ENCODE measurements at regions not wholly inside any gene's neighbourhood (a gene's known extent, or its start where the extent isn't known, plus 50 kb on each side); places are given as distances from the start of the nearest gene placed in this dataset.

DNA sequence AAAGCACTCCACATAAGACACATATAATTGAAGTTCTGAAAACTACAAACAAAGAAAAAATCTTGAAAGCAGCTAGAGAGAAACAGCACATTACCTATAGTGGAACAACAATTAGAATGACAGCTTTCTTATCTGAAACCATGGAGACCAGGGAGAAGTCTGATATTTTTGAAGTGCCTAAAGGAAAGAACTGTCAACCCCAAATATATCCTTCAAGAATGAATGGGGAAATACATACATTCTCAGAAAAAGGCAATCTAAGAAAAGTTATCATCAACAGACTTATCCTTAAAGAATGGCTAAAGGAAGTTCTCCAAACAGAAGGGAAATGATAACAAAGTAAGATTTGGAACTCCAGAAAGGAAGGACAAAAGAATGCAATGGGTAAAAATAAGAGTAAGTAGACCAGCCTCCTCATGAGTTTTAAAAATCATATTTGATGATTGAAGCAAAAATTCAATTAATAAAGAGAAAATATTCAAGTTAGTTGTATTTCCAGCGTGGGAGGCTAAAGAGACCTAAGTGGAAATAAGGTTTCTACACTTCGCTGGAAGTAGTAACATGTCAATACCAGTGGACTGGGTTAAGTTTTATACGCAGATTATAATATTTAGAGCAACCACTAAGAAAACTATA, 170.8 kb upstream of the SAMSN1 start:
- DNase-seq: no peak

DNA sequence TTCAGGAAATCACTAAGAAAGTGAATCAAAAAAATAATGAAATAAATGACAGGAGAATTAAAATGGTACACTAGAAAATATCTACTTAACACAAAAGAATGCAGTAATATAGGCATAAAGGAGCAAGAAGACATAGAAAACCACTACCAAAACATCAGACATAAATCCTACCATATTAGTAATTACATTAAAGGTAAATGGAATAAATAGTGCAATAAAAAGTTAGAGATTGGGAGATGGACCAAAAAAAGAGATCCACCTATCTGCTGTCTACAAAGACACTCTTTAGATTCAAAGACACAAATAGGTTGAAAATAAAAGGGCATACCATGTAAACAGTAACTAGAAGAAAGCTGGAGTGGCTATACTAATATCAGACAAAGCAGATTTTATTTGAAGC, 167.0 kb upstream of the SAMSN1 start:
- DNase-seq: no peak

DNA sequence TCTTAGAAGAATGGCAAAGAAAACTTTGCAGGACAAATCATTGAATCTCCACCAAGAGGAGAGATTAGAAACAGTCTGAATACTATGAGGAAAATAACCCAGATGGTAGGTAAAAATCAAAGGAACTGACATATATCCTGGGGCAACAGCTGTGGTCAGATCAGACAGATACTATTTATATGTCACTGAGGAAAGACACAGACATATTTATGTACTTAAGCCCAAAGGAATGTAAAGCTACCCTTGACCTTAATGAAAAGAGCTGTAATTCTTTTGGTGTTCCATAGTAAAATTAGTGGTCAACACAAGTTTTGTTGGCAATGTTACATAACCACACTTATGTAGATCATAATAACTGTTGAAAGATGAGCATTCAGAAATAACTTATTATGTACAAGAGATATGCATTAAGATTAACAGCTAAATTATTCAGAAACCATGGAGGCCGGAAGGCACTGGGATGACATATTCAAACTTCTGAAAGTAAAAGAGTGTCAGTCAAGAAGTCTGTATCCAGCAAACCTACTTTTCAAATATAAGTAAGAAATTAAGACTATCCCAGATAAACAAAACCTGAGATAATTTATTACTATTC, 166.1 kb upstream of the SAMSN1 start:
- no peak for DNase-seq

DNA sequence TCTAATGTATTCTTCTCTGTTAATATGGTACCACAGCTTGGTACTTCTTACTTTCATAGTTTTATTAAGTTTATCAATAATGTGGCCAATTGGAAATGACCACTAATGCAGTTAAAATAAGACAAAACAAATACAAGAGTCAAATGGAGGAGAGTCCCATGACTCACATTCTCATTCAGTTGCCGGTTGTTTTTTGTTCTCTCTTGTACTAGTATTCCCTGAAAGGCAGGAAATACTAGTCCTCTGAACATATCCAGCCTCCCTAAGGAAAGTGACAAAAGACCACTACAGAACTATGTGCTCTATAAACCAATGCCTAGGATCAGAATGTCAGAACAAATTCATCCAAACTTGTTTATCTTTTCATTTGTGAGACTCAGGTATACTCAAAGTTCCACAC, 165.2 kb upstream of the SAMSN1 start:
- DNase-seq: no peak

DNA sequence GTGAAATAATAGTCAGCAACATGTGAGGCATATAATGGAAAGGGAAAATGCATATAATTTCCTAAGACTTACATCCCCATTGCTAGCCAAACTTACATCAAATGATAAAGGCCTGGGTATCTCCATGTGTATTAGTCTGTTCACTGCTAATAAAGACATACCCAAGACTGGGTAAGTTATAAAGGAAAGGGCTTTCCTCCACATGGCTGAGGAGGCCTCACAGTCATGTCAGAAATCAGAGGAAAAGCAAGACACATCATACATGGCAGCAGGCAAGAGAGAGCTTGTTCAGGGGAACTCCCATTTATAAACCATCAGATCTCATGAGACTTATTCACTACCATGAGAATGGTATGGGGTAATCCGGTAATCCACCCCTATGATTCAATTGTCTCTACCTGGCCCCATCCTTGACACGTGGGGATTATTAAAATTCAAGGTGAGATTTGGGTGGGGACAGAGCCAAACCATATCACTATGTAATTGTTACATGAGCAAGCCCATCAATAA, 161.5 kb upstream of the SAMSN1 start:
- DNase-seq: no peak

DNA sequence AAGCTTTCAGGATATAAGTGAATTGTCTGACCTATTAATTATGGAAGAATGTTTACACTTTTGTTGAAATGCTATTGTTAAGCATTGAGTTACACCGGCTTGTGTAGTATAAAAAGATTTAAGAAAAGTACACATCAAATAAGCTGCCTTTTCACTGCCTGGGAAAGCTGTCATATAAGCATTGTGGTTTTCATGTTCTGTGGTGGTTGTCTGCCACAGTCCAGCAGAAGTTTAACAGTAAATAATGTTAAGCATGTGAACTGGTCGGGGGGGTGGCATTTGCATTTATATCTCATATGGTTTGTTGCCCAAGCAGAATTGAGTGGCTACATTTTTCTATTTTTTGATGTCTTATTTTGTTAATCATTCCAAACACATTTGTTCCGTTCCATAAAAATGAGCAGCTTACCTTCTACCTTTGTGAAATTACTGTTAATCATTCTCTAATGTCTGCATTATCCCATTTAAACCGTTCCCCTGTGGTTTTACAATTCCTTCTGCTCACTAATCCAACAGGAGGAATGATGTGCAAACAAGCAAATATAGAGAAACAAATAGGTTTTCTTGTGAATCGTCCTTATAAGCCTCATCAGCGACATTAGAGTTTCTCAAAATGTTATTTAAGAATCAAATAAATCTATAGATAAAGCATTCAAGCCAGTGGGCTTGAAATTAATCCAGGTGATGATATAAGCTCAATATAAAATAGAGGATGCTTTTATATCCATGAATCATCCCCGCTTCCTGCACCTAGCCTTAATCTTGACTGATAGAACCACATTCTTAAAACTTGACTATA, 160.8 kb upstream of the SAMSN1 start:
- DNase-seq: no peak

DNA sequence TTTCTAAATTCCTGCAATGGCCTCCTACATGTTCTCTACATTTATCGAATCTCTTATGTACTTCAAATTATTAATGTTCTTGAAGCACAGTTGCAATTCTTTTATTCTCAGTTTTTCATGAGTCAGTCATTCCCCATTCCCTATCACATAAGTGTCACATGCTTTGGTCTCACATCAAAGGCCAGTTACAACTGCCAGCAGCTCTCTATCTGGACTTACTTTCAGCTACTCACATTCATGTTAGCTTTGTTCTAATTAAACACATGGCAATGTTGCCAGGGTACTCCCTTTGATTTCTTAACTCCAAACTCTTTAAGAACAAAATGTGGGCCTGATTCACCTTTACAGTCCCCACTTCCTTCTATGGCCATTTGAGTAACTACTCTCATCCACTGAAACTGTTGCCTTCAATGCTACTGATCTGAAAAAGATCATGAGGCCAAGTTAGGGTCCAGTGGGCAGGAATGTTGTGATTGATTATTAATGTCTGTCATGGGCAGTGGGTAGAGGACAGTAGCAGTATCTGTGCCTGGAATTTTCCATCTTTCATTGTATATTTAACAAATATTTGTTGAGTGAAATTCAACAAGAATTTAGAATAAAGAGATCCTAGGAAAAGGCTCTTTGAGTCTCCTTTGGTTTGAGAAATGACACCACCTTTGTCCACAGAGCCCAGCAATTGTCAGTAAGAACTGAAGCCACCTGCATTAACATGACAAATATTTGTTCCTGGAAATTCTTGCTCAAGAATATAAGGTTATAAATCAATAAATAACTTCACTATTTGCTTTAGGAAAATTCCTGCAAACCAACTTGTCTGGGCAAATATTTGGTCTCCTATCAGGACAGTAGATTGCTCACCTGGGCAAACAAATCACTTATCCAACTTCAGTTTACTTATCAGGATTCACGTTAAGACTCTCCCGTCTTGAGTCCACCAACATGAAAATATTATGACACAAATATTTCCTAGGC, 153.6 kb upstream of the SAMSN1 start:
- DNase-seq: no peak

DNA sequence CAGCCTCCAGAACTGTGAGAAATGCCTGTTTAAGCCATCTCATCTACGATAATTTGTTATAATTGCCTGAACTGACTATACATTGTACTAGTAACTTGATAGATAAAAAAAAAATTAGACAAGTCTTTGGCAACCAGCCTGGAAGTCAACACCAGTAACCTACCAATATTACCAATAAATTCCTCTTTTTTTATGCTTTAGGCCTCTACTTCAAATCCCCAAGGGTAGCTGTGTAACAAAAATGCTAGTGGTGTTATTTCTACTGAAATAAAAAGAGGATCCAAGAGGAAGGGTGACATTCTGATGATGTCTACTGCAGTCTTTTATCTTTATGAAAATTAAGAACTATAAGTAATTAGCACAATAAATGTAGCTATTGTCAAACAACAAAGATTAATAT, 151.7 kb upstream of the SAMSN1 start:
- DNase-seq: no peak

DNA sequence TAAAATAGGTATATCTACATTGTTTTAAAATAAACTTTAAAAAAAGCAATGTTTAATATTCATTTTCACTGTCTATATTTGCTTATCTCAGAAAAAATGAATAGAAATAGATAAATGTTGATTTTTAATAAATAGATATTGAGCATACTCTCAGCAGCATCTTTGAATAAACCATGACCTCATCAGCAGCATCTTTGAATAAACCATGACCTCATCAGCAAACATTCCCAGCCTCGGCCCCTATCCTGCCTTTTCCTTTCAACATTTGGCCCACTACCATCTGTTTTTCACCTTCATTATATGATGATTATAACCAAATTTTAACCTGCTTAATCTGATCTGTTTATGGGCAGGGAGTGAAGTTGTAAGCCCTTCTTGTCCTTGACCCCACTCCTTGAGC, 148.7 kb upstream of the SAMSN1 start:
- DNase-seq: no peak

DNA sequence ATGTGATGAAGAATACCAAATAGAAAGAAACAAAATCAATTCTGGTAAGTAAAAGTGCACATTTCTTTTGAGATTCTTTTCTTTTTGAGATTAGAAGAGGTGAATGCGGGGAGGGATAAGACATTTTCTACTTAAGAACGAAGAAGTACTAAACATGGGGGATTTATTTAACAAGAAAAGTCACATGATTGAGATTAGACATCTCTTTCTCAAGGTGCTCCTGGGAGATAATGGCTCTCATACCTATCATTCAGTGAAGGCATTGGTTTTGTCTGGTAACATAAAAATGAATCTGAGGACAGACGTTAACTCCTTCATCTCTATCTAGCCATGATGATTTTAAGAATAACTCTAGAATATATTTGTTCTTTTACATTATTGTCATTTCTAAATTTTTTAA, 147.9 kb upstream of the SAMSN1 start:
- DNase-seq: no peak

DNA sequence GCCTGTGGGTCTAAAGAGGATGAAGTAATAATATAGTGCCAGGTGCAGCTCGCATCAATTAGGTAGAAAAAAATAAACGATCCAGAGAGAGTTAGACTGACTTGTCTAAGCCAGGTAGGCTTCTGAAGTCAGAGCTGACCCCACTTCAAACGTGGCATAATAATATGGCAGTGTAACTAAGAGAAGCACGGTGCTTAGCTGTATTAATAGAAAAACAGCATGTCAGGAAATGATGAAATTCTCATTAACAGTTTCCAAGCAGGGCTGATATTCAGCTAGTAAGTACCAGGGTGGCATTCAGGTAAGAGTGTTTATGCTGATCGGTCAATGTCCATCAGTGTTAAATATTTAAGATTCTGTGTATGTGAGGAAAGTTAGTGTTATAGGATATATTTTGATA, 145.8 kb upstream of the SAMSN1 start:
- DNase-seq: no peak

DNA sequence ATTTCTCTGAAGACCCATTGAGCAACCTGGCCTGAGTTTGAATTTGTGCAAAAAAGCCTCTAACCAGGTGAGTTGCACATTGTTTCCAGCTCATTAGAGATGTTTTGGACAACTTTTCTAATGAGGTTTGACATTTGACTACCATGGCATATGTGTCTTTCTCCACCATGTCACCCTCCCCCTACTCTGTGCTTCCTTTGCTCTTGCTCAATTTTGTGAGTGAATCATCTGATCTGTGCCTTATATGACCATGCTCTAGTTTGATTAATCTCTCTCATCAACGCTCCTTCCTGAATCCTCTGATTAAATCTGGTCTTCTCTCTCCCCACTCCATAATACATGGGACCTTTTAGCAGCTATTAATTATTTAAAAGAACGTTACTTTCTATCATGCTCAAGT, 144.8 kb upstream of the SAMSN1 start:
- no peak for DNase-seq

DNA sequence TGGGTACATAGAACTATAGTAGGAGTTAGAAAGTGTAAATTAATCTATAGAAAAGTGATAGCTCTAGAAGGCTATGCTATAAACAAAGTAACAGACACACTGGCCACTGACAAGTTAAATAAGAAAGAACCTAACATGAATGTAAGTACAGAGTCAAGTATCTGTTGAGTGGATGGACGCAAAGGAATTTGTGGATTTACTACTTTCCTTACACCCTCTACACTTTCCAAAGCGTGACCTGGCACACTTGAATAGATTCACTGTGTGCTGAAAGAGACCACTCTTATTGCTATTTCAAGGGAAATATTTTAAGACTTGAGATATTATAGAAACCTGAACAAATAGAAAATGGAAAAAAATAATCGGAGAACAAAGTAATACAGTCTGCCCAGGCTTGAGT, 142.8 kb upstream of the SAMSN1 start:
- DNase-seq: no peak

DNA sequence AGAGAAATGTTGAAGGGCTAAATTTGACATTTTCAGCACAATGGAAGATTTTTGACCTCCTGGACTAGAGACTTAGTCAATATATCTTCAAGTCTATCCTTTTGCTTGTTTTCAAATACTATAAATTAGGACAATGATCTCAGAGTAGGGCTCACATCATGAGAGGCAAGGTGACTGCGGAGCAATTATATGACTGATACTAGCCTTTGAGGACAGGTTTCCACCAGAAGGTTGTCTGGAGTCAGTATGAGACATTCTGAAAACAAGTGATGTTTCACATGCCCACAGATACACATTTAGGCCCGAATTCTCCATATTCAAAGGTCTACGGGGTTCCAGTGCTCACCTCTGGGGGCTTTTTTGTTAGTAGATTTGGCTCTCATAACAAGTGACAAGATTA, 142.3 kb upstream of the SAMSN1 start:
- no peak for DNase-seq

DNA sequence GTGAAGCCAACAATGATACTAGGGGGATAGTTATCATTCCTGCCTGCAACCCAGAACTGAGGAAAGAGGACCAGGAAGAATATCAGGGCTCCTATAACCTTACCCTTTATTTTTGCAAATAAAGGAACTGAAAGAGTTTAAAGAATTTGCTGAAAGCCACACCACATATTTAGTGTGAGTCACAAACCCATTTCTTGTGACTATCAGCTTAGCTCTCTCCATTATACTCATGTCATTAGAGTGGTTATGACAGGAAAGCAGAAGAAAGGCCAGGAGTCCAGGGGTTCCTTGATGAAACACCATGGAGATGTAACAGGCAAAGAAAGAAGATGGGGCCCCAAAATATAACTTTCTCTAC, 141.1 kb upstream of the SAMSN1 start:
- DNase-seq: no peak

DNA sequence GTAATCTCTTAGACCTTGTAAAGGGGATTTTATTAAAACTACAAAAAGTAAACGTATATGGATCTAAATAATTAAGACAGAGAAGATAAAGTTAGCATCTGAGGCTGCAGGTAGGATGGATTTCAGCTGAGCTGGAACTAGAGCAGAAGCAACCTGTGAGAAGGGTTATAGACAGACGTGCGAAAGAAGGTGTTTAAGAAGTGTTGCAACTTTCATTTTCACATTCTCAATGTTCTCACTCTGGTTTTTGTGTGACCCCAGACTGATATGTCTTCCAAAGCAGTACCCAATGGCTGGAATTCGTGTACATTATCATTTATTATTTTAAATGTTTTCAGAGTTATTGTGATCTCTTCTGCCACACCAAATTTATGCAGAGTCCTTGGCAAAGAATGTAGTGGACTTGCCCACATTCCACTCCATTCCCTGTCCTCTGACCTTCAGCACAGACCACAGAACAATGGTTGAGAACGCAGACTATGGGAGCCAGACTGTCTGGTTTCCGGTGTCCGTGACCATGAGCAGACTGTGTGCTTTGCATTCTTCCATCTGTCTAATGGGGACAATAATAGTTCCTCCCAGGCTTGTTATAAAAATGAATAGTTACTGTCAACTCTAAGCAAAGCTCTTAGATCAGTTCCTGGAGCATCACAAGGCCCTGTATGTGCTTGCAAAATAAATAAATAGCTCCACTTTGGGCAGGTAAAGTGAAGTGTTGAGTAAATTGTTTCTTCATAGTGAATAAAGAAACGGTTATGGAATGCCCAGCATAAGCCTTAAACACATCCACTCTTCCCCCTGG, 140.6 kb upstream of the SAMSN1 start:
- no peak for DNase-seq

DNA sequence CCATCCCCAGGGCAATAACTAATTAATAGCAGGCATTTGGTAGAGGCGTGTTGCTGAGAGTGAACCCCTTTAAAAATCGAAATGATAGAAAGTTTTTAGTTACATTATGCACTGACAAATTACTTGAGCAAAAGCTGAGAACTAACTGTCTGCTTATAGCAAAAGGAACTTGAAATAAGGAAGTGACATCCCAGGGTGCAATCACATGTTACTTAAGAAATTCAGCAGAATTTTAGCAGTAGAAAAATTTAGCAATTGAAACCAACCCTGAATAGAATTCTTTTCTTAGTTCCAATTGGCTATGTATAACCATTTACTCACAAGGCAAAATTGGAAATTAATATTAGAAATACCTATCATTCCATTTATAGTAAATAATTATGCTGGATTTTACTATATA, 139.5 kb upstream of the SAMSN1 start:
- DNase-seq: no peak

DNA sequence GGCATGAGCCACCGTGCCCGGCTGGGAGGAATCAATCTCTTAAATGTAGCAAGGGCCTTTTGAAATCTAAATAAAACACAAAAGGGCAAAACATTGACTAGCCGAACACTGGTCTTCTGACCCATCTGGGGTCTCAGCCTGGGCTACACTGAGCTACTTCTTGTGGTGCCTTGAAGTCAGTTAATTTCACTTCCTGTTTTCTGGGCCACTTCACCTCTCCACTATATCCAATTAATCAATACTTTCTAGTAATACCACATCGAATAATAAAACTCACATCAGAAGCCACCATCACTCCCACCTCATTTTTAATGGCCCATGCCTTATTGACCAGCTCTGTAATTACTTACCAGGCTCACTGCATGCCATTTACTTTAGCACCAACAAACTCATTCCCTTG, 138.0 kb upstream of the SAMSN1 start:
- DNase-seq: no peak

DNA sequence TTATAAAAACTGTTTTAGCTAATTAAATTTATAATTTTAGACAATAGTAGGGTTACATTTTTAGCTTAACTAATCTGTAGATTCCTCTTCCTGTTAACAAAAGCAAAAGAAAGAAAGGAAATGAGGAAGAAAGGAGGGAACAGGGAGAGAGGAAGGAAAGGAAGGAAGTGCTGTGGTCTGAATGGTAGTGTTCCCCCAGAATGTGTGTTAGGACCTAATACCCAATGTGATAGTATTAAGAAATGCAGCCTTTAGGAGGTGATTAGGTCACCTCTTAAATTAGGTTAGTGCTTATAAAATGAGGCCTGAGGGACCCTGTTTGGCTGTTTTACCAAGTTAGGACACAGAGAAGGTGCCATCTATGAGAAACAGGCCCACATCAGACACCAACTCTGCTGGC, 136.9 kb upstream of the SAMSN1 start:
- no peak for DNase-seq

DNA sequence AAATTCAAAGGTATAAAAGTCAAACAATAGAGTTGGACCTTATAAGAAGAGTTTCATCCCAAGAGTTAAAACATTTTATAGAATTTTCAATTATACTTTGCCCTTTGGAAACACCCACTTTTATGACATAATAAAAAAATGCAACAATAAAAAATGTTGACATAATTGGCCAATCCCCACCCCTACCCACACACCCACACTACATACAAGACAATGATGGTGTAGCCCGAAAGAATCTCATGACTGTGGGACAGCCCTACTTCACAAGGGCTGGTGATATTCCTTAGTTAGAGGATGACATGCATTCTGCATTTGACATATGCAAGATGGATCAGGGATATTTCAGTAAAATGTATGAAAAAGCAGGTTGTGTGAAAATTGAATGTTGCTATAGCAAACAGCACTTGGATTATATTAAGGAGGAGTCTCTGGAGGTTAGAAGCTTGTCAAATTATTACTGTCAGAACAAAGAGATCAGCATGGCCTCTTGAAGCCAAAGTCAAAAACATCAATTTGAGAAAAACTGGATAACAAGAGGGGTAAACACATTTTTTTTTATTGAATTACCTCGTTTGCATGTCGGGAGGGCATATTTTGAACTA, 133.0 kb upstream of the SAMSN1 start:
- no peak for DNase-seq

DNA sequence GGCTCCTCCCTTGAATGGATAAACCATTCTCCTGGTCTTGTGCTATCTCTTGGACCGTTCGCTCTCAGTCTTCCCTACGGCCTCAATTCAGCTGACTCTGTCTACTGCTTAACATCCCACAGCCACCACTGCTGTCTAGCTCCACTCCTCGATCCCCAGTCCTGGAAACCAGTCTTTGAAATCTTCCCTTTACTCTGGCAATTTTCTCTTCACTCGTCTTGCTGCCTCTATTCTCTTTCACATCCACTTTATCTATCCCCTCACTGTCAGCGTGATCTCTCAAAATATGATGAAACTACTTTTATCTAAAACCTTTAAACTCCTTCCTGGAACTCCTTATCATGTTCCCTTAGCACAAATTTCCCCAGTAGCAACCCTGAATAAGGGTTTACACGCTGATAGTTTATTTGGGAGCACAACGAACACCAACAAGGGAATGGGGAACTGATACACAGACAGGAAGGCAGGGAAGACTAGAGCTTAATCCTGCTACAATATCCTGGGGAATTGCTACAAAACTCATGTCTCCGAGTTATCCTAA, 131.6 kb upstream of the SAMSN1 start:
- no peak for DNase-seq

DNA sequence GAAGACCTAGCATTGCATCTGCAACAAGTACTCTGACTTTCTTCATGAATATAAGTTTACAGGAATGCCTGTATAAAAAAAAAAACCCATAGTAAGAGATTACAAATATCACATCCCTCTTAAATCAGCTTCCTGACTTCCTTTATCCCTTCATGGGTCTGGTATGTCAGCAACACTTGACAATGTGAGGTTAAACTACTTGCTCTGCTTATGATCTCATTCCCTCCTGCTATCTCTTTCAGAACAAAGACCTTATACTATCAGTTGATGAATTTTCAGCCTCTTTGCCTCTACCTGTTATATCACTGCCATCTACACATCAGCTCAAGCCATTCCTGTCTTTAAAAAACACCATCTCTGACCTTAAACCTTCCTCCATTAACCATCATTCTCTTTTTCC, 130.9 kb upstream of the SAMSN1 start:
- no peak for DNase-seq

Data from NCI-H526 treated with DMSO at 0.1 percent for 48 hours (cell line).